ENCODE measurements at regions not wholly inside any gene's neighbourhood (a gene's known extent, or its start where the extent isn't known, plus 50 kb on each side); places are given as distances from the start of the nearest gene placed in this dataset.

- TF ChIP-seq CTCF (IDR thresholded peaks at IDR 0.05; ENCODE audit: borderline replicate concordance, extremely low read depth, low read length, poor library complexity, severe bottlenecking): no peak
- no peak for TF ChIP-seq EZH2 (IDR thresholded peaks at IDR 0.05; ENCODE audit: borderline replicate concordance, low read depth, low read length, severe bottlenecking)
- ATAC-seq (ENCODE audit: insufficient read depth, low read depth): no peak
- Histone ChIP-seq H3K4me2 (ENCODE audit: insufficient read depth, low read length) (no peak overlapping the region), H4K20me1 (ENCODE audit: insufficient read depth, low read length) (no peaks in the 10 kb centered on the region), H2AFZ (ENCODE audit: low read depth, low read length) (no peak overlapping the region), H3K9ac (ENCODE audit: low read depth, low read length) (no peak overlapping the region), H3K27ac (ENCODE audit: low read length) (no peak overlapping the region), H3K9me3 (ENCODE audit: insufficient read depth, low read length, severe bottlenecking) (no peaks in the 10 kb centered on the region), H3K4me3 (ENCODE audit: low read depth in 1 of 2, low read length in 2 of 2) (no peak overlapping the region), H3K36me3 (ENCODE audit: insufficient read depth, low read length) (no peaks in the 10 kb centered on the region), H3K79me2 (ENCODE audit: insufficient read depth, low read length) (no peaks in the 10 kb centered on the region), H3K4me1 (ENCODE audit: insufficient read depth, low read length) (no peaks in the 10 kb centered on the region), H3K27me3 (ENCODE audit: insufficient read depth, low read length, poor library complexity) (no peaks in the 10 kb centered on the region)
- DNase-seq: no peak
Measured at GRCh38 chr5:136432705-136433104, 67.4 kb upstream of the TRPC7 start.

GRCh38 chr5:136430081-136430480 is 64.7 kb upstream of the TRPC7 start:
- no peaks in the 10 kb centered on the region for H4K20me1 ChIP-seq (ENCODE audit: insufficient read depth, low read length)
- no peaks in the 10 kb centered on the region for H3K36me3 ChIP-seq (ENCODE audit: insufficient read depth, low read length)
- no peak overlapping the region for H2AFZ ChIP-seq (ENCODE audit: low read depth, low read length)
- H3K9ac ChIP-seq (ENCODE audit: low read depth, low read length): no peak overlapping the region
- H3K9me3 ChIP-seq (ENCODE audit: insufficient read depth, low read length, severe bottlenecking): no peaks in the 10 kb centered on the region
- TF ChIP-seq CTCF (IDR thresholded peaks at IDR 0.05; ENCODE audit: borderline replicate concordance, extremely low read depth, low read length, poor library complexity, severe bottlenecking) (no peak), EZH2 (IDR thresholded peaks at IDR 0.05; ENCODE audit: borderline replicate concordance, low read depth, low read length, severe bottlenecking) (no peak)
- H3K79me2 ChIP-seq (ENCODE audit: insufficient read depth, low read length): no peaks in the 10 kb centered on the region
- H3K27ac ChIP-seq (ENCODE audit: low read length): no peak overlapping the region
- H3K4me1 ChIP-seq (ENCODE audit: insufficient read depth, low read length): no peaks in the 10 kb centered on the region
- DNase-seq: no peak
- H3K4me2 ChIP-seq (ENCODE audit: insufficient read depth, low read length): no peak overlapping the region
- H3K4me3 ChIP-seq (ENCODE audit: low read depth in 1 of 2, low read length in 2 of 2): no peak overlapping the region
- ATAC-seq (ENCODE audit: insufficient read depth, low read depth): no peak
- no peaks in the 10 kb centered on the region for H3K27me3 ChIP-seq (ENCODE audit: insufficient read depth, low read length, poor library complexity)

GRCh38 chr5:136427426-136427825 is 62.1 kb upstream of the TRPC7 start:
- Histone ChIP-seq H3K27ac (ENCODE audit: low read length) (no peak overlapping the region), H3K9me3 (ENCODE audit: insufficient read depth, low read length, severe bottlenecking) (no peaks in the 10 kb centered on the region), H4K20me1 (ENCODE audit: insufficient read depth, low read length) (no peaks in the 10 kb centered on the region), H3K27me3 (ENCODE audit: insufficient read depth, low read length, poor library complexity) (no peaks in the 10 kb centered on the region), H3K9ac (ENCODE audit: low read depth, low read length) (no peak overlapping the region), H3K4me3 (ENCODE audit: low read depth in 1 of 2, low read length in 2 of 2) (no peak overlapping the region), H2AFZ (ENCODE audit: low read depth, low read length) (no peak overlapping the region), H3K79me2 (ENCODE audit: insufficient read depth, low read length) (no peaks in the 10 kb centered on the region), H3K36me3 (ENCODE audit: insufficient read depth, low read length) (no peaks in the 10 kb centered on the region), H3K4me2 (ENCODE audit: insufficient read depth, low read length) (no peak overlapping the region), H3K4me1 (ENCODE audit: insufficient read depth, low read length) (no peaks in the 10 kb centered on the region)
- ATAC-seq (ENCODE audit: insufficient read depth, low read depth): no peak
- DNase-seq: no peak
- TF ChIP-seq EZH2 (IDR thresholded peaks at IDR 0.05; ENCODE audit: borderline replicate concordance, low read depth, low read length, severe bottlenecking): no peak
- no peak for TF ChIP-seq CTCF (IDR thresholded peaks at IDR 0.05; ENCODE audit: borderline replicate concordance, extremely low read depth, low read length, poor library complexity, severe bottlenecking)

GRCh38 chr5:136425921-136426320 is 60.6 kb upstream of the TRPC7 start:
- no peak overlapping the region for H3K4me2 ChIP-seq (ENCODE audit: insufficient read depth, low read length)
- no peak overlapping the region for H3K9ac ChIP-seq (ENCODE audit: low read depth, low read length)
- ATAC-seq (ENCODE audit: insufficient read depth, low read depth) (no peak), DNase-seq (no peak)
- TF ChIP-seq CTCF (IDR thresholded peaks at IDR 0.05; ENCODE audit: borderline replicate concordance, extremely low read depth, low read length, poor library complexity, severe bottlenecking): no peak
- no peak for TF ChIP-seq EZH2 (IDR thresholded peaks at IDR 0.05; ENCODE audit: borderline replicate concordance, low read depth, low read length, severe bottlenecking)
- H2AFZ ChIP-seq (ENCODE audit: low read depth, low read length): no peak overlapping the region
- H3K79me2 ChIP-seq (ENCODE audit: insufficient read depth, low read length): no peaks in the 10 kb centered on the region
- H3K27ac ChIP-seq (ENCODE audit: low read length): no peak overlapping the region
- no peaks in the 10 kb centered on the region for H3K4me1 ChIP-seq (ENCODE audit: insufficient read depth, low read length)
- no peaks in the 10 kb centered on the region for H3K27me3 ChIP-seq (ENCODE audit: insufficient read depth, low read length, poor library complexity)
- H3K9me3 ChIP-seq (ENCODE audit: insufficient read depth, low read length, severe bottlenecking): no peaks in the 10 kb centered on the region
- no peak overlapping the region for H3K4me3 ChIP-seq (ENCODE audit: low read depth in 1 of 2, low read length in 2 of 2)
- H4K20me1 ChIP-seq (ENCODE audit: insufficient read depth, low read length): no peaks in the 10 kb centered on the region
- no peaks in the 10 kb centered on the region for H3K36me3 ChIP-seq (ENCODE audit: insufficient read depth, low read length)

Data from DND-41 (cell line).